H1 (cell line): ENCODE measurements at regions not wholly inside any gene's neighbourhood (a gene's known extent, or its start where the extent isn't known, plus 50 kb on each side); places are given as distances from the start of the nearest gene placed in this dataset.

ENCODE experiments used
- CTCF ChIA-PET: fragments of 300-600 bp; sonication (Branson Sonifier 250); formaldehyde crosslinking; loops from one replicate; lab custom pipeline; 2021; ENCODE audit not compliant: partially characterized antibody; lab: Charles Lee
- POLR2A ChIA-PET: fragments of 300-600 bp; sonication (Branson Sonifier 250); formaldehyde crosslinking; loops from one replicate; lab custom pipeline; 2021; ENCODE audit warnings: inconsistent platforms; ENCODE audit not compliant: partially characterized antibody; lab: Charles Lee
- DNase-seq, 2 experiments: peaks; one replicate each; pipeline versions ENCODE4 v3.0.0 to v3.0.0-alpha.2; 2010 to 2022; ENCODE audit warnings: low spot score in 2 of 2, low read depth in 1 of 2, mixed read lengths in 1 of 2
- FAIRE-seq: peaks from 2 replicates; lab custom pipeline; 2011; peaks lifted over from hg19 to GRCh38; lab: Jason Lieb, UNC
- H2AFZ ChIP-seq: 2 replicates; pipeline ENCODE4 v1.8.1; 2012; ENCODE audit warnings: low read length, inconsistent platforms
- H2AK5ac ChIP-seq: 2 replicates; pipeline ENCODE4 v1.6.1; 2013; ENCODE audit warnings: low read depth, low read length
- H2BK120ac ChIP-seq: replicated peaks from 2 replicates; pipeline ENCODE3; 2013; ENCODE audit warnings: low read depth, low read length, inconsistent platforms
- H2BK12ac ChIP-seq: 2 replicates; pipeline ENCODE4 v1.6.1; 2013; ENCODE audit warnings: low read depth, low read length
- H2BK15ac ChIP-seq: 2 replicates; pipeline ENCODE4 v1.6.1; 2013; ENCODE audit warnings: low read length
- H2BK20ac ChIP-seq: 2 replicates; pipeline ENCODE4 v1.6.1; 2013; ENCODE audit warnings: low read length
- H2BK5ac ChIP-seq: 2 replicates; pipeline ENCODE4 v1.6.1; 2013; ENCODE audit warnings: low read depth, low read length
- H3K14ac ChIP-seq: 2 replicates; pipeline ENCODE4 v1.6.1; 2013; ENCODE audit warnings: inconsistent platforms; ENCODE audit not compliant: insufficient read length
- H3K18ac ChIP-seq: 2 replicates; pipeline ENCODE4 v1.6.1; 2013; ENCODE audit warnings: low read length; ENCODE audit errors: extremely low read depth
- H3K23ac ChIP-seq: 2 replicates; pipeline ENCODE4 v1.6.1; 2013; ENCODE audit warnings: inconsistent platforms; ENCODE audit not compliant: insufficient read length
- H3K23me2 ChIP-seq: 2 replicates; pipeline ENCODE4 v1.6.1; 2013; ENCODE audit warnings: low read depth, low read length
- H3K27ac ChIP-seq: 2 replicates; pipeline ENCODE4 v1.6.1; 2011; ENCODE audit warnings: low read depth, low read length, inconsistent platforms
- H3K27me3 ChIP-seq, 4 experiments: replicated peaks in 1 of 4; 1 replicate in 1 of 4; 2 replicates in 3 of 4; pipeline versions ENCODE4 v1.6.1 to v1.8.1; 2011 to 2013; ENCODE audit warnings: low read length in 3 of 4, mild to moderate bottlenecking in 3 of 4, inconsistent platforms in 2 of 4, mixed read lengths in 2 of 4, moderate library complexity in 1 of 4; ENCODE audit not compliant: control insufficient read depth in 3 of 4, insufficient read depth in 3 of 4; ENCODE audit errors: extremely low read depth in 1 of 4
- H3K36me3 ChIP-seq, 4 experiments: 2 replicates each; pipeline versions ENCODE4 v1.6.1 to v1.8.1; 2011 to 2013; ENCODE audit warnings: mild to moderate bottlenecking in 4 of 4, low read length in 3 of 4, moderate library complexity in 2 of 4, control low read depth in 1 of 4, inconsistent platforms in 1 of 4; ENCODE audit not compliant: insufficient read depth in 4 of 4, control insufficient read depth in 2 of 4
- H3K4ac ChIP-seq: replicated peaks from 2 replicates; pipeline ENCODE3; 2013; ENCODE audit warnings: low read length, low read depth, mixed read lengths, inconsistent platforms; ENCODE audit not compliant: insufficient read length
- H3K4me1 ChIP-seq, 4 experiments: replicated peaks in 1 of 4; 1 replicate in 1 of 4; 2 replicates in 3 of 4; pipeline versions ENCODE4 v1.6.1 to v1.8.1; 2011 to 2013; ENCODE audit warnings: low read length in 3 of 4, inconsistent platforms in 2 of 4, mixed read lengths in 1 of 4; ENCODE audit not compliant: insufficient read depth in 4 of 4, control insufficient read depth in 3 of 4
- H3K4me2 ChIP-seq, 2 experiments: 2 replicates each; pipeline versions ENCODE4 v1.6.1 to v1.8.1; 2011 to 2013; ENCODE audit warnings: low read depth in 2 of 2, low read length in 2 of 2, control low read depth in 1 of 2, inconsistent platforms in 1 of 2, mild to moderate bottlenecking in 1 of 2; ENCODE audit not compliant: insufficient read depth in 1 of 2
- H3K4me3 ChIP-seq, 4 experiments: fragments of 200-600, 300-600 bp in 1 of 4; sonication (generic), shearing (Covaris generic), sonication (Bioruptor Twin) in 1 of 4; 2 replicates each; pipeline versions ENCODE4 v1.5.1 to v1.8.1; 2011 to 2016; ENCODE audit warnings: low read length in 4 of 4, low read depth in 3 of 4, control low read depth in 2 of 4, inconsistent platforms in 2 of 4, mild to moderate bottlenecking in 2 of 4, mixed read lengths in 1 of 4, moderate library complexity in 1 of 4; ENCODE audit not compliant: insufficient read depth in 2 of 4; ENCODE audit errors: extremely low read depth in 1 of 4
- H3K56ac ChIP-seq: replicated peaks from 2 replicates; pipeline ENCODE3; 2013; ENCODE audit warnings: low read depth, mild to moderate bottlenecking, mixed read lengths, low read length, inconsistent platforms; ENCODE audit not compliant: insufficient read length
- H3K79me1 ChIP-seq: 2 replicates; pipeline ENCODE4 v1.6.1; 2013; ENCODE audit warnings: low read depth, low read length, control low read depth
- H3K79me2 ChIP-seq, 2 experiments: 2 replicates each; pipeline versions ENCODE4 v1.6.1 to v1.8.1; 2012 to 2013; ENCODE audit warnings: low read length in 2 of 2, mild to moderate bottlenecking in 2 of 2, inconsistent platforms in 1 of 2; ENCODE audit not compliant: insufficient read depth in 2 of 2, control insufficient read depth in 1 of 2
- H3K9ac ChIP-seq, 4 experiments: replicated peaks in 1 of 4; 1 replicate in 1 of 4; 2 replicates in 3 of 4; pipeline versions ENCODE4 v1.6.1 to v1.8.1; 2011 to 2013; ENCODE audit warnings: low read depth in 3 of 4, low read length in 3 of 4, control low read depth in 2 of 4, mild to moderate bottlenecking in 2 of 4, moderate library complexity in 2 of 4, inconsistent platforms in 1 of 4; ENCODE audit errors: extremely low read depth in 1 of 4
- H3K9me3 ChIP-seq, 2 experiments: 2 replicates each; pipeline versions ENCODE4 v1.6.1 to v1.8.1; 2012 to 2013; ENCODE audit warnings: mild to moderate bottlenecking in 2 of 2, moderate library complexity in 2 of 2, control low read depth in 1 of 2, inconsistent platforms in 1 of 2, low read depth in 1 of 2, low read length in 1 of 2, mixed read lengths in 1 of 2; ENCODE audit not compliant: insufficient read depth in 2 of 2
- H4K20me1 ChIP-seq, 2 experiments: replicated peaks in 1 of 2; 2 replicates each; pipeline versions ENCODE3 to v1.8.1; 2011 to 2013; ENCODE audit warnings: inconsistent platforms in 2 of 2, low read length in 2 of 2, mild to moderate bottlenecking in 1 of 2; ENCODE audit not compliant: insufficient read depth in 2 of 2, control insufficient read depth in 1 of 2
- H4K5ac ChIP-seq: 2 replicates; pipeline ENCODE4 v1.6.1; 2013; ENCODE audit warnings: low read length, low read depth, mixed read lengths, inconsistent platforms; ENCODE audit not compliant: insufficient read length
- H4K8ac ChIP-seq: 2 replicates; pipeline ENCODE4 v1.8.0; 2013; ENCODE audit warnings: mild to moderate bottlenecking, moderate library complexity, low read length, inconsistent platforms; ENCODE audit not compliant: insufficient read depth; ENCODE audit errors: extremely low read depth
- H4K91ac ChIP-seq: replicated peaks from 2 replicates; pipeline ENCODE3; 2013; ENCODE audit warnings: low read length, mixed read lengths, inconsistent platforms; ENCODE audit not compliant: insufficient read length
- WGBS, 2 experiments: shearing (Covaris generic) in 1 of 2; methylation state at CpG; one replicate each; pipeline versions ENCODE4 v1.1.6 to v1.1.7; 2013 to 2015; ENCODE audit warnings: low lambda C conversion rate in 2 of 2, mixed read lengths in 2 of 2, inconsistent platforms in 1 of 2, low coverage in 1 of 2, missing lambda C conversion rate in 1 of 2; ENCODE audit not compliant: insufficient replicate concordance in 2 of 2, insufficient coverage in 1 of 2, insufficient read length in 1 of 2; ENCODE audit errors: extremely low coverage in 1 of 2, missing lambda C conversion rate in 1 of 2; 5-methylcytosine and 5-hydroxymethylcytosine counted together
- TF ChIP-seq, protein P1 (sequence below): fragments of 300-600 bp; sonication (generic); IDR thresholded peaks from 2 replicates; pipeline ENCODE4 v1.7.1; 2012; ENCODE audit warnings: low read length, moderate library complexity, mild to moderate bottlenecking, inconsistent platforms; ENCODE audit not compliant: insufficient replicate concordance

DNA sequence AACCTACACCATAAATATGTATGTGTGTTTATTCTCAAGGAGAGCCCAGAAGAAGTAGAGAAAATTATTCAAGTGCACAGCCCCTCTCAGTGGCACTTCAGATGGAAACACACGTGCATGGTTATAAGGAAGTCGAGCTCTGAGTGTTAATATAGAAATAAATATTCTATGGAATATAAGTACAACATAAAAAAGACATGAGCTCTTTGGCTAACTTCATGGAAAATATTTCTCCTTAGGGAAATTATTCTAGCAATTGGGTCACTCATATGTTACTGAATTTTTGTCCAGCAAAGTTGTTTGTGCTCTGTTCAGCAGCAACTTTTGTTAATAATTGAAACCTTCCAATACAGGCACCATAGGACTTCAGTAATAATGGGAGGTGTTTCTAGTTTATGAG lies 939.0 kb downstream of the LRFN5 start:
- Histone ChIP-seq H3K4ac (no peak overlapping the region), H2BK15ac (no peak overlapping the region), H2BK120ac (no peak overlapping the region), H3K9me3 (0 out of 4 replicates have a peak, but pooled peaks cover 0 to 6% of the 10 kb centered on the region in 2 experiments), H3K27ac (no peak overlapping the region), H2BK12ac (no peak overlapping the region), H3K14ac (no peak overlapping the region), H2AFZ (no peak overlapping the region), H4K5ac (no peak overlapping the region), H3K18ac (no peak overlapping the region), H4K20me1 (no peaks in the 10 kb centered on the region), H3K79me1 (no peaks in the 10 kb centered on the region; the same call in 1 of the 2 replicates), H3K4me2 (no peak overlapping the region), H3K79me2 (no peaks in the 10 kb centered on the region), H3K4me3 (no peak overlapping the region), H3K56ac (no peak overlapping the region), H3K36me3 (no peaks in the 10 kb centered on the region), H3K4me1 (no peaks in the 10 kb centered on the region), H3K23ac (no peak overlapping the region), H2BK20ac (no peak overlapping the region), H2AK5ac (no peak overlapping the region), H3K27me3 (peaks cover 0 to 1% (median 0%) of the 10 kb centered on the region in 4 experiments; a peak in 1 of 7 replicates), H3K23me2 (no peaks in the 10 kb centered on the region), H4K91ac (no peak overlapping the region), H4K8ac (no peak overlapping the region), H2BK5ac (no peak overlapping the region), H3K9ac (no peak overlapping the region)
- DNase-seq (no peak), FAIRE-seq (no peak)
- 88% methylated on average over 2 of the region's 2 CpGs; no CpG with 5 or more reads in 1 of the 2 experiments for WGBS, 2 experiments
- ChIA-PET CTCF (no interaction called here), POLR2A (no interaction called here)
- TF ChIP-seq, protein P1, sequence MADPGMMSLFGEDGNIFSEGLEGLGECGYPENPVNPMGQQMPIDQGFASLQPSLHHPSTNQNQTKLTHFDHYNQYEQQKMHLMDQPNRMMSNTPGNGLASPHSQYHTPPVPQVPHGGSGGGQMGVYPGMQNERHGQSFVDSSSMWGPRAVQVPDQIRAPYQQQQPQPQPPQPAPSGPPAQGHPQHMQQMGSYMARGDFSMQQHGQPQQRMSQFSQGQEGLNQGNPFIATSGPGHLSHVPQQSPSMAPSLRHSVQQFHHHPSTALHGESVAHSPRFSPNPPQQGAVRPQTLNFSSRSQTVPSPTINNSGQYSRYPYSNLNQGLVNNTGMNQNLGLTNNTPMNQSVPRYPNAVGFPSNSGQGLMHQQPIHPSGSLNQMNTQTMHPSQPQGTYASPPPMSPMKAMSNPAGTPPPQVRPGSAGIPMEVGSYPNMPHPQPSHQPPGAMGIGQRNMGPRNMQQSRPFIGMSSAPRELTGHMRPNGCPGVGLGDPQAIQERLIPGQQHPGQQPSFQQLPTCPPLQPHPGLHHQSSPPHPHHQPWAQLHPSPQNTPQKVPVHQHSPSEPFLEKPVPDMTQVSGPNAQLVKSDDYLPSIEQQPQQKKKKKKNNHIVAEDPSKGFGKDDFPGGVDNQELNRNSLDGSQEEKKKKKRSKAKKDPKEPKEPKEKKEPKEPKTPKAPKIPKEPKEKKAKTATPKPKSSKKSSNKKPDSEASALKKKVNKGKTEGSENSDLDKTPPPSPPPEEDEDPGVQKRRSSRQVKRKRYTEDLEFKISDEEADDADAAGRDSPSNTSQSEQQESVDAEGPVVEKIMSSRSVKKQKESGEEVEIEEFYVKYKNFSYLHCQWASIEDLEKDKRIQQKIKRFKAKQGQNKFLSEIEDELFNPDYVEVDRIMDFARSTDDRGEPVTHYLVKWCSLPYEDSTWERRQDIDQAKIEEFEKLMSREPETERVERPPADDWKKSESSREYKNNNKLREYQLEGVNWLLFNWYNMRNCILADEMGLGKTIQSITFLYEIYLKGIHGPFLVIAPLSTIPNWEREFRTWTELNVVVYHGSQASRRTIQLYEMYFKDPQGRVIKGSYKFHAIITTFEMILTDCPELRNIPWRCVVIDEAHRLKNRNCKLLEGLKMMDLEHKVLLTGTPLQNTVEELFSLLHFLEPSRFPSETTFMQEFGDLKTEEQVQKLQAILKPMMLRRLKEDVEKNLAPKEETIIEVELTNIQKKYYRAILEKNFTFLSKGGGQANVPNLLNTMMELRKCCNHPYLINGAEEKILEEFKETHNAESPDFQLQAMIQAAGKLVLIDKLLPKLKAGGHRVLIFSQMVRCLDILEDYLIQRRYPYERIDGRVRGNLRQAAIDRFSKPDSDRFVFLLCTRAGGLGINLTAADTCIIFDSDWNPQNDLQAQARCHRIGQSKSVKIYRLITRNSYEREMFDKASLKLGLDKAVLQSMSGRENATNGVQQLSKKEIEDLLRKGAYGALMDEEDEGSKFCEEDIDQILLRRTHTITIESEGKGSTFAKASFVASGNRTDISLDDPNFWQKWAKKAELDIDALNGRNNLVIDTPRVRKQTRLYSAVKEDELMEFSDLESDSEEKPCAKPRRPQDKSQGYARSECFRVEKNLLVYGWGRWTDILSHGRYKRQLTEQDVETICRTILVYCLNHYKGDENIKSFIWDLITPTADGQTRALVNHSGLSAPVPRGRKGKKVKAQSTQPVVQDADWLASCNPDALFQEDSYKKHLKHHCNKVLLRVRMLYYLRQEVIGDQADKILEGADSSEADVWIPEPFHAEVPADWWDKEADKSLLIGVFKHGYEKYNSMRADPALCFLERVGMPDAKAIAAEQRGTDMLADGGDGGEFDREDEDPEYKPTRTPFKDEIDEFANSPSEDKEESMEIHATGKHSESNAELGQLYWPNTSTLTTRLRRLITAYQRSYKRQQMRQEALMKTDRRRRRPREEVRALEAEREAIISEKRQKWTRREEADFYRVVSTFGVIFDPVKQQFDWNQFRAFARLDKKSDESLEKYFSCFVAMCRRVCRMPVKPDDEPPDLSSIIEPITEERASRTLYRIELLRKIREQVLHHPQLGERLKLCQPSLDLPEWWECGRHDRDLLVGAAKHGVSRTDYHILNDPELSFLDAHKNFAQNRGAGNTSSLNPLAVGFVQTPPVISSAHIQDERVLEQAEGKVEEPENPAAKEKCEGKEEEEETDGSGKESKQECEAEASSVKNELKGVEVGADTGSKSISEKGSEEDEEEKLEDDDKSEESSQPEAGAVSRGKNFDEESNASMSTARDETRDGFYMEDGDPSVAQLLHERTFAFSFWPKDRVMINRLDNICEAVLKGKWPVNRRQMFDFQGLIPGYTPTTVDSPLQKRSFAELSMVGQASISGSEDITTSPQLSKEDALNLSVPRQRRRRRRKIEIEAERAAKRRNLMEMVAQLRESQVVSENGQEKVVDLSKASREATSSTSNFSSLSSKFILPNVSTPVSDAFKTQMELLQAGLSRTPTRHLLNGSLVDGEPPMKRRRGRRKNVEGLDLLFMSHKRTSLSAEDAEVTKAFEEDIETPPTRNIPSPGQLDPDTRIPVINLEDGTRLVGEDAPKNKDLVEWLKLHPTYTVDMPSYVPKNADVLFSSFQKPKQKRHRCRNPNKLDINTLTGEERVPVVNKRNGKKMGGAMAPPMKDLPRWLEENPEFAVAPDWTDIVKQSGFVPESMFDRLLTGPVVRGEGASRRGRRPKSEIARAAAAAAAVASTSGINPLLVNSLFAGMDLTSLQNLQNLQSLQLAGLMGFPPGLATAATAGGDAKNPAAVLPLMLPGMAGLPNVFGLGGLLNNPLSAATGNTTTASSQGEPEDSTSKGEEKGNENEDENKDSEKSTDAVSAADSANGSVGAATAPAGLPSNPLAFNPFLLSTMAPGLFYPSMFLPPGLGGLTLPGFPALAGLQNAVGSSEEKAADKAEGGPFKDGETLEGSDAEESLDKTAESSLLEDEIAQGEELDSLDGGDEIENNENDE = no peak
